ENCODE measurements at regions not wholly inside any gene's neighbourhood (a gene's known extent, or its start where the extent isn't known, plus 50 kb on each side); places are given as distances from the start of the nearest gene placed in this dataset.

- DNase-seq (ENCODE audit: low read depth in 1 of 2, low spot score in 1 of 2): no peak
- Histone ChIP-seq H3K27me3 (ENCODE audit: insufficient read depth, poor library complexity, severe bottlenecking) (no peaks in the 10 kb centered on the region), H3K4me3 (replicated peaks; ENCODE audit: insufficient read depth, low read length) (no peak overlapping the region), H3K27ac (replicated peaks) (no peak overlapping the region)
- TF ChIP-seq CTCF (IDR thresholded peaks at IDR 0.05; ENCODE audit: insufficient read depth, low read length) (no peak), REST (IDR thresholded peaks at IDR 0.05; ENCODE audit: insufficient replicate concordance, low read depth) (no peak), SPI1 (IDR thresholded peaks at IDR 0.05; ENCODE audit: borderline replicate concordance, low read depth) (no peak), GABPA (IDR thresholded peaks at IDR 0.05; ENCODE audit: low read depth) (no peak), POLR2AphosphoS5 (IDR thresholded peaks at IDR 0.05; ENCODE audit: low read depth) (no peak)
These were observed 325.2 kb upstream of the SLITRK1 start for GRCh38 chr13:84207509-84207908.

- no peak overlapping the region for H3K27ac ChIP-seq (replicated peaks)
- H3K27me3 ChIP-seq (ENCODE audit: insufficient read depth, poor library complexity, severe bottlenecking): no peaks in the 10 kb centered on the region
- TF ChIP-seq SPI1 (IDR thresholded peaks at IDR 0.05; ENCODE audit: borderline replicate concordance, low read depth) (no peak), GABPA (IDR thresholded peaks at IDR 0.05; ENCODE audit: low read depth) (no peak), POLR2AphosphoS5 (IDR thresholded peaks at IDR 0.05; ENCODE audit: low read depth) (no peak), REST (IDR thresholded peaks at IDR 0.05; ENCODE audit: insufficient replicate concordance, low read depth) (no peak), CTCF (IDR thresholded peaks at IDR 0.05; ENCODE audit: insufficient read depth, low read length) (no peak)
- no peak overlapping the region for H3K4me3 ChIP-seq (replicated peaks; ENCODE audit: insufficient read depth, low read length)
- no peak for DNase-seq (ENCODE audit: low read depth in 1 of 2, low spot score in 1 of 2)
These were observed 318.7 kb upstream of the SLITRK1 start for GRCh38 chr13:84200971-84201370.

GRCh38 chr13:84192125-84192524, 309.9 kb upstream of the SLITRK1 start:
- no peaks in the 10 kb centered on the region for H3K27me3 ChIP-seq (ENCODE audit: insufficient read depth, poor library complexity, severe bottlenecking)
- no peak for TF ChIP-seq POLR2AphosphoS5 (IDR thresholded peaks at IDR 0.05; ENCODE audit: low read depth)
- no peak for TF ChIP-seq GABPA (IDR thresholded peaks at IDR 0.05; ENCODE audit: low read depth)
- TF ChIP-seq SPI1 (IDR thresholded peaks at IDR 0.05; ENCODE audit: borderline replicate concordance, low read depth): no peak
- TF ChIP-seq REST (IDR thresholded peaks at IDR 0.05; ENCODE audit: insufficient replicate concordance, low read depth): no peak
- TF ChIP-seq CTCF (IDR thresholded peaks at IDR 0.05; ENCODE audit: insufficient read depth, low read length): no peak
- no peak for DNase-seq (ENCODE audit: low read depth in 1 of 2, low spot score in 1 of 2)
- no peak overlapping the region for H3K27ac ChIP-seq (replicated peaks)
- no peak overlapping the region for H3K4me3 ChIP-seq (replicated peaks; ENCODE audit: insufficient read depth, low read length)
